Tongue (tissue), 1 donor: ENCODE measurements at regions not wholly inside any gene's neighbourhood (a gene's known extent, or its start where the extent isn't known, plus 50 kb on each side); places are given as distances from the start of the nearest gene placed in this dataset.
"Not testable (repeated sequence)": the region's sequence is repeated elsewhere in the genome, so short reads cannot be mapped to it uniquely, and the experiment has no call there.

Source experiments
- DNase-seq: peaks from one replicate; pipeline ENCODE4 v3.0.0-alpha.2; 2015

GRCh38 chr10:44099511-44099910, 285.4 kb downstream of the CXCL12 start:
- DNase-seq: no peak

DNA sequence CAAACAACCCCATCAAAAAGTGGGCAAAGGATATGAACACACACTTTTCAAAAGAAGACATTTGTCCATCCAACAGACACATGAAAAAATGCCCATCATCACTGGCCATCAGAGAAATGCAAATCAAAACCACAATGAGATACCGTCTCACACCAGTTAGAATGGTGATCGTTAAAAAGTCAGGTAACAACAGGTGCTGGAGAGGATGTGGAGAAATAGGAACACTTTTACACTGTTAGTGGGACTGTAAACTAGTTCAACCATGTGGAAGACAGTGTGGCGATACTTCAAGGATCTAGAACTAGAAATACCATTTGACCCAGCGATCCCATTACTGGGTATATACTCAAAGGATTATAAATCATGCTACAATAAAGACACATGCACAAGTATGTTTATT, 288.7 kb downstream of the CXCL12 start:
- not testable (repeated sequence) for DNase-seq

- DNase-seq: no peak
These were observed 295.2 kb downstream of the CXCL12 start for GRCh38 chr10:44089671-44090070.

DNA sequence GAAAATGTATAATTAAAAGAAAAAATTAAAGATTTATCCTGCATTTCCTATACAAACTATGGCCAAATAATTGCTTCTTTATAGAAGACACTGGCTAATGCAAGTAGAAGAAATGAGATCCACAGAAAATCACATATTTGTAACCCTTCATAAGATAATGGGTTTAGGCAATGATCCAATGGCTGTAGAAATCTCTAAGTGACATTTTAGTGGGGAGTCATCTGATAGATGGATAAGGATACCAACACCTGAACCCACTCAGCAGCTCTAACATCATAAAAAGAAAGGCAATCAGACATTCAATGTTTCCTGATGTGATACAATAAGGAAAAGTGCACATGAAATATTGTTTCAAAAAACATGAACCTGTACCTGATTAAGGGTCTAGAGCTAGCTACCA, 297.5 kb downstream of the CXCL12 start:
- DNase-seq: no peak

DNA sequence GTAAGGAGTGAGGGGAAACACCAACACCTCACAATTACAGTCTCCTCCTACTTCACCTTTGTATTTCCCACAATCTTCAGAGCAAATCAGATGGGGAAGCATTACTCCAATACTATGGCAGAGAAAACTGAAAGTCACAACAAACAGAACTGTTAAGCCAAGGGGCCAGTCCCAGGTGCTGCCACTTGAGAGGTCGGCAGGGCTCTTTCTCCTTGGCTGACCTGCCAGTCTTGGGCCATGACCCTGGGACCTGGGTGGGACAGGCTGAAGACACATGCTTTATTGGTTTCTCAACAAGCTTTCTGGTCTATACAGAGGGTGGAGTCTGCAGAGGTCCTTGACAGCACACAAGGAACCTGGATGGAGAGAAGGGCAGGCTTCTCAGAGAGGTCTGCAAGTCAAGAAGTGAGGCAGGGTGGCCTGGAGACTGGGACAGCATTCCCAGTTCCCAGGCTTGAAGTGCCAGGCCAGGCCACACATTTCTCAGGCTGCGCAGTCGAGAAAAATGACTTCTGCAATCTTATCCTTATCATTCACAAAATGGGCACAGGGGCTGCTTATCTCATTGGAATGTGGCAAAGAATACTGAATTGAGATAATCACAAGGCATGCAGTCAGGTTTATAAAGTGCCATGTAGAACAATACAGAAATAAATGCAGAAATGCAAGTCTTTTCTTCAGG, 301.0 kb downstream of the CXCL12 start:
- no peak for DNase-seq

DNA sequence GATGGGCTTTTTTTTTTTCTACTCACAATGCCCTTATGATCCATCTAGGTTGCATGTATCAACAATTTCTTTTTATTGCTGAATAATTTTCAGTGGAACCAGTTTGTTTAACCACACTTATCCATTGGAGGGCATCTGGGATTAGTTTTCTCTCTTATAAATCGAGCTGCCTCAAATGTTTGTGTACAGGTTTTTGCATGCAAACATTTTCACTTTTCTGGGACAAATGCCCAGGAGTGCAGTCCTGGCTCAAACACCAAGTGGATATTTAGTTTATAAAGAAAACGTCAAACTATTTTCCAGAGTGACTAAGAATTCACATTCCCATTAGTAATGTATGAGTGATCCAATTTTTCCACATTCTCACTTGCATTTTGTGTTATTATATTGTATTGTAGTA, 313.4 kb downstream of the CXCL12 start:
- DNase-seq: peak; percentile 75

DNA sequence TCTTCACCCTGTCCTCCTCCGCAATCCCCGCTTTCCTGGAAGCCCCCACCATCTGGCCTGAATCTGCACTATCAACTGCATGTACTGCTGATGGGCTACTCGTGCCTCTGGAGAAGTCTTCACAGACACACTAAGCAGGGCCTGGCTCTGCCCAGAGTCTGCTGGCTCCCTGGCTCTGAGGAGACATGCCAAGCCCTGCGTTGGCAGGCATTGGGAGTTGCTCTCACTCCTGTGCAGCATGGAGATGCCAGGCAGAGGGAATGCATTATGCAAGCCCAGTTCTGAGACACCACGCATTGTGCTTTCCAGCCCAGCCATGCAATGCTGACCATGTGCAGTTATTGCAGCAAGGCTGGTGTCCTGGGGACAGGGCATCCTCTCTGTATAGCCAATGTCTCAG, 314.6 kb downstream of the CXCL12 start:
- no peak for DNase-seq

DNA sequence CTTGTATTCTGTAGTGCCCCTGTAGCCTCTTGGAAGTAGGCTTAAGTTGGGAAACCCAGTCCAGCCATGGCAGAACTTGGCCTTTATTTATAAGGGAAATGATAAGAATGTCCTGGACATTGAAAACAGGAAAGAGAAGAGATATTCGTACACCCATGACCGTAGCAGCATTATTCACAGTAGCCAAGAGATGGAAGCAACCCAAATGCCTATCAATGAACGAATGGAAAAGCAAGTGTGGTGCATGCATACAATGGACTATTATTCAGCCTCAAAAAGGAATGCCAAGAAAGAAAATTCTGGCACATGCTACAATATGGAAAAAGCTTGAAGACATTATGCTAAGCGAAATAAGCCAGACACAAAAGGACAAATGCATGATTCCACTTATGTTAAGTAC, 315.3 kb downstream of the CXCL12 start:
- peak; percentile 41 for DNase-seq

GRCh38 chr10:44068716-44069482, 316.0 kb downstream of the CXCL12 start:
- DNase-seq: no peak

- no peak for DNase-seq
These were observed 317.5 kb downstream of the CXCL12 start for GRCh38 chr10:44067432-44067831.

DNA sequence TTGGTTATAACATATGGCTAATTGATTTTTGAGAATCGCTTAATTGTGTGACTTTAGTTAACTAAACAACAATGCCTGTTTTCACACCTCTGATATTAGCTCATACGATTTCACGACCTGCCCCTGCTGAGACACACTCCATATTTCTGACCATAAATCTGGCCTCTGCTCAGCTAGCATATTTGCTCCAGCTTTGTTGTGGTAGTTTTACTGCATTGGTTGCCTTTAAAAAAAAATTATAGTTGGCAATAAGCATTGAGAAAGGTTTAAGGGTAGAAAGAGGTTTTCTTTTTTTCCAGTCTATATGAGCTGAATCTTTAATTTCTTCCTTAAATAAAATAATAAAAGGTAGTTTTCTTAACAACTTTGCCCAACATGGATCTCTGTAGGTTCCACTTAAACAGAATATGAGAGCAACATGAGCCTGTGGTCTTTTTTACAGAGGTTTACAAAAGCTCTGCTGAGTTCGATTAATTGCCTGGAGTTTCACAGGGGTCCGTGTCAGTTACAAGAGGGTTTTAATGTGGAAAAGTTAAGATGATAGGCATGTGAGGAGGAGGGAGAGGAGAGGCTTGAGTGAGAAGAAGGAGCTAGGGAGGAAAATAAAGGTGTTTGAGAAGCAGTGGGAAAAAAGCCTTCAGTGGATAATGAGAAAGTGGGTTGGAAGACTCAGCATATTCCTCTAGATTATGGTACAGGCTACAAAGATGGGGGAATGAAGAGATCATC, 318.2 kb downstream of the CXCL12 start:
- DNase-seq: no peak

DNA sequence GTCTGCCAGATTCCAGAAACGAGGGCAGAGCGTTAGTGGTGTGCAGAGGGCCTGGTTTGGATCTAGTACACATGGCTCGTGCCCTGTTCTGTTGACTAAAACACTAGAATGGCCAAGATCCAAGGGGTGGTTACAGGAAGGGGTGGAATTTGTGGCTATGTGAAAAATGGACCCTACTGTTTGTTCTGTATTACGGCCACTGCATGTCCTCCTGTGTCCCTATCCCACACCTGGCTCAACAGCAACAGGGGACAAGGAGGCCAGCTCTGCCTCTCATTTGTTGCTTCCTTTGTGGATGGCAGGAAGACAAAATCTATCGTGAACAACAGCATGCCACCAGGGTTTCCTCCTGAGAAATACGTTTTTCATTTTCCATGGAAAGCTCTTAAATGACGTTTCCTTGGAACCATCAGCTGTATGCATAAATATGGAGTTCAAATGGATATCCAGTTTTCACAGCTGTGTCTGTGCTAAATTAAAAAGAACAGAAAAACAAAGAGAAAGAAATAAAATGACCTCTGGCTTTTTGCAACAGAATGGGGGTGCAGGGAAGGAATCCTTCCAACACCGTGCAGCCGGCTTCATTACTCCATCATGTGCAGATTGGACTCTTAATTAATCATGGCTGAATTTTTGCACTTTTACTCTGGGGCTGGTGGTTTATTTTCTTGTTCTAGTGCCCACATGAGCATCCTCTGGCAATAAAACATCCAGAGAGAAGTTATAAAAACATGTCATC, 318.9 kb downstream of the CXCL12 start:
- DNase-seq: peak; percentile 77

DNA sequence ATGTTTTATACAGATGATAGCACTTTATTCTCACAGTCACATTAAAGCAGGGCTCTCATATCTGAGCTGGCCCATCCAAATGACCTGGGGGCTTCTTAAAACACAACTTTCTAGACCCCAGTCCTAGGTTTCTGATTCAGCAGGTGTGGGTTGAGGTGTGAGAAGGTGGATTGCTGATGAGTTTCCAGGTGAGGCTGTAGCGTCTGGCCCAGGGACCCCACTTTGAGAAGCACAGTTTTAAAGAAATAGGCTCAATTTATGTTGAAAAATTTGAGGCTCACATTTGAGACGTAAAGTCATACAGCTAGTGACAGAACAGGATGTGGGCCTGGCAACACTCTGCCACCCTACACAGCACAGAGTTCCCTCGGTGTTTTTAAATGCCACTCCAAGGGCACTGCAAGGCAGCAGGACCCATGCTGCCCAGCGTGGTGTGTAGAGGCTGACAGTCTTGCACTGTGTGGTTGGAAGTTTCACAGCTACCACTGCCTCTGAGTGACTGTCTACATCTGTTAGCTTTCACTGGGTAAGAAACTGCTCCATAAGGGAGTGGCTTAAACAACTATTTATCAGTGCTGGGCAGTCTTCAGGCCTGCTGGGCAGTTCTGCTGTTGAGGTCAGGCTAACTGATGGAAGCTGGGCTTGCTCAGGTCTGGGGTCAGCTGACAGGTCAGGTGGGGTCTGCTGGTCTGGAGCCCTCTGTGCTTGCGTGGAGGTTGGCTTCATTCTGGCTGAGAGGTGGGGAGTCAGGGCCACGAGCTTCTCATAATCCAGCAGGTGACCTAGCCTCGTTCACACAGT, 319.7 kb downstream of the CXCL12 start:
- DNase-seq: no peak

- no peak for DNase-seq
These were observed 320.6 kb downstream of the CXCL12 start for GRCh38 chr10:44064317-44064716.

GRCh38 chr10:44063686-44064085, 321.2 kb downstream of the CXCL12 start:
- no peak for DNase-seq

DNA sequence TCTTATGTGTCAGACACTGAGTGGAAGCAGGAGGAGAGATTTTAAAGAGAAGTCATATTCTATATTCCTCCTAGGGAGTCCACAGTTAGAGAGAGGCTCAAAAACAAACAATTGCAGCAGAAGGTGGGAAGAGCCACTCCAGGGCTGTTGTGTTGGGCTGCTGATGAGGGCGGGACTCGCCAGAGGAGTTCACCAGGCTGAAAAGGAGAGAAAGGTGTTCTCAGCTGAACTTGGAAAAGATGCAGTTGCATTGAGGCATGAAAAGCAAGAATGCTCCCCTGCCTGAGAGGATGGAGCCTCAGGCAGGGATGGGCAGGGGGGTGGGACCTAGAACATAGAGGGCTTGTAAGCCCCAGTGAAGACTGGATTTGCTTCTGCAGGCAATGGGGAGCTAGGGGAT, 324.2 kb downstream of the CXCL12 start:
- no peak for DNase-seq

- DNase-seq: no peak
These were observed 324.7 kb downstream of the CXCL12 start for GRCh38 chr10:44060221-44060620.

DNA sequence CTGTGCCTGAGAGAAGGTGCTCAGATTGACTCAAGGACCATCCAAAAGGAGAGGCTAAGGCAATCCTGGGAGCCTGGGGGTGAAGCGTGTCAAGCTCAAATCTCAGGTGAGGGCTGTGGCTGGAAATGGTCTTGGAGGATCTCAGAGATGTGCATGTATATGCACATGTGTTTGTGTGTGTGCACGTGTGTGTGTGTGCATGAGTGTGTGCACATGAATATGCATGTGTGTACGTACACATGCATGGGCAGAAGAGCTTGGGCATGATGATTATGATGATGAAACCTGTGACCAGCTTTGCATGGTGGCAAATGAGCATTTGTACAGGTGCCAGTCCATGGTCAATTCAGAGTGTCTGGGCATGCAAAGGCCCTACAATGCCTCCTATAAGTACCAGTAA, 326.6 kb downstream of the CXCL12 start:
- DNase-seq: no peak

DNA sequence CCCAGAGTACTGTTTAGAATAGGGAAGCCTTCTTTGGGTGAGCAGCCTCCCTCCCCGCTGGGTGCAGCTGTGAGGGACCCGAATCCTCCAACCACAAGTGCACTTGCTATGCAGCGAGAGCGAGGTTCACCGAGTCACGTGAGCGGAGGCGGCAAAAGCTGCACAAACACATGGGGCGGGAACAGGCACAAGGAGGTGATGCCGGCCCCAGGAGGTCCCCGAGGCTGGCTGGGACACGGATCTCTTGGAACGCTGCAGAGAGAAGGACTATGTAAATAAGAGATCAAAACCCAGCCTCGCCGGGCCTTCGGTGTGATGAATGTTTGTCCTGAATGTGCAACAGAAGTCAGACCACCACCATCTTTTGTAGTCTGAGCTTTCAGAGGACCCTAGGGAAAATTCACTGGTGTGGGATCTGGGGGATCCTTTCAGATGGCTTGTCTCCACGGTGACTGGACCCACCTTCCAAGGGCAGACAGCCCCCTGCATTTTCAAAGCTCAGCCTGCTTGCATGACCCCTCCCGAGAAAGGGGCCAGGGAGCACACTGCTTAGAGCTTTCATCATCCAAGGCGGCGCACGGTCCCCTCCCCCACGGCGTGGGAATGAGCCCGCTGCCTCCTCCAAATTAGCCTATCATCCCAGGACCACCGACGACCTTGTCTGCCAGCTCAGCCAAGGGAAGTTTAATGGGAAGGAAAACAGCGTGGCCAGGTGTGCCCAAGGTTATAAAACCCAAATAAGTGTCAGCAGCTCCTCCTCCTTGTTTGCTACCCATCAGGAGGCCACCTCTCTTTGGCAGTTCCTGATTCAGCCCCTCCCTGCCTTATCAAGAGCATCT, 327.7 kb downstream of the CXCL12 start:
- DNase-seq: no peak

DNA sequence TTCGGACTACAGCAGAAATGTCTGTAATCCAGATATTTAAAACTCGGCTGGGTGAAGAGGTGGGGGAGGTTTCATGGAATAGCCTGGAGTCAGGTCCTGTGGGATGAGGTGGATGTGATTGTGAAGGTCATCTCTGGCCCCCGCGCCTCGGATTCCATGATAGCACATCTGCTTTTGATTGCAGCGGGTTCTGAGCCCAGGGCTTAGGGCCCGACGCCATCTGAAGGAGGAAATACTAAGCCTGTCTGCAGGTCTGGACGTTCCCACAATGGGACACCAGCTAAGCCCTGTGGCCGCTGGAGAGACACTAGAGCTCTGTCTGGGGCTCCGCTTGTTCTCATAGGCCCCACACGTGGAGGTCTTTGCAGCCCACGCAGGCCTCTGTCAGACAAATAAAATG, 328.7 kb downstream of the CXCL12 start:
- no peak for DNase-seq

DNA sequence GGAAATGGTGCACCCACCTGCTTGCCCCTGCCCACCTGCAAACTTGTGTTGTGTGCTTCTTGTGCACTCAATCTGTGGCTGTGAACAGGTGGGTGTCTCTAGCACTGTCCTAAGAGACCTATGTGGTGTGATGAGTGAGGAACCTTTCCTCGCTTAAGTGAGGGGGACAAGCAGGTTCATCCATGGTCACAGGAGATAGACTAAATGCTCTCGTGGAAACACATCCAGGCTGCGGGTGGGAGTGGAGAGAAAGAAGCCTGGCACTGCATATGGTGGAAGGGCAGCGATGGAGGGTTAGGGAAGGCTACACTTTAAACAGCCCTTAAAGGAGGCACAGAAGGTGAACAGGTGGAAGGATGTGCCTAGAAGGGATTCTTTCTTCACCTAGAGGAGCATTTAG, 330.9 kb downstream of the CXCL12 start:
- DNase-seq: no peak
